GM03348 (cell line): ENCODE measurements at regions not wholly inside any gene's neighbourhood (a gene's known extent, or its start where the extent isn't known, plus 50 kb on each side); places are given as distances from the start of the nearest gene placed in this dataset.
"Not testable (repeated sequence)": the region's sequence is repeated elsewhere in the genome, so short reads cannot be mapped to it uniquely, and the experiment has no call there.

Experiments
- DNase-seq: peaks from one replicate; pipeline ENCODE4 v3.0.0; 2012; ENCODE audit warnings: low spot score

- DNase-seq = no peak
These were observed 188.4 kb downstream of the PAH start for GRCh38 chr12:102728506-102729242.

GRCh38 chr12:102726686-102727085 is 190.4 kb downstream of the PAH start:
- no peak for DNase-seq

GRCh38 chr12:102722147-102722546 is 194.9 kb downstream of the PAH start:
- DNase-seq = no peak

- no peak for DNase-seq
These were observed 208.9 kb downstream of the PAH start for GRCh38 chr12:102708108-102708507.

GRCh38 chr12:102702447-102703114 is 214.5 kb downstream of the PAH start:
- DNase-seq = peak; percentile 55

GRCh38 chr12:102696045-102696444 is 215.7 kb upstream of the IGF1 start:
- no peak for DNase-seq

- no peak for DNase-seq
These were observed 214.5 kb upstream of the IGF1 start for GRCh38 chr12:102694903-102695302.

GRCh38 chr12:102691773-102692555 is 211.6 kb upstream of the IGF1 start:
- no peak for DNase-seq

- DNase-seq = no peak
These were observed 209.9 kb upstream of the IGF1 start for GRCh38 chr12:102690253-102690652.

- DNase-seq = no peak
These were observed 209.3 kb upstream of the IGF1 start for GRCh38 chr12:102689701-102690100.

GRCh38 chr12:102687523-102687922 is 207.2 kb upstream of the IGF1 start:
- DNase-seq = no peak

- DNase-seq = no peak
These were observed 205.5 kb upstream of the IGF1 start for GRCh38 chr12:102685841-102686240.

- no peak for DNase-seq
These were observed 204.8 kb upstream of the IGF1 start for GRCh38 chr12:102685172-102685571.

GRCh38 chr12:102682366-102683289 is 202.3 kb upstream of the IGF1 start:
- DNase-seq = no peak

- DNase-seq = no peak
These were observed 201.4 kb upstream of the IGF1 start for GRCh38 chr12:102681747-102682146.

- DNase-seq = no peak
These were observed 200.9 kb upstream of the IGF1 start for GRCh38 chr12:102681309-102681708.

- DNase-seq = no peak
These were observed 199.9 kb upstream of the IGF1 start for GRCh38 chr12:102680304-102680703.

- no peak for DNase-seq
These were observed 196.4 kb upstream of the IGF1 start for GRCh38 chr12:102676812-102677211.

GRCh38 chr12:102675672-102676071 is 195.3 kb upstream of the IGF1 start:
- no peak for DNase-seq

GRCh38 chr12:102673606-102674005 is 193.2 kb upstream of the IGF1 start:
- DNase-seq = no peak

GRCh38 chr12:102672212-102672611 is 191.8 kb upstream of the IGF1 start:
- not testable (repeated sequence) for DNase-seq

GRCh38 chr12:102669056-102669455 is 188.7 kb upstream of the IGF1 start:
- DNase-seq = no peak
